Karpas-422 (cell line): ENCODE measurements at regions not wholly inside any gene's neighbourhood (a gene's known extent, or its start where the extent isn't known, plus 50 kb on each side); places are given as distances from the start of the nearest gene placed in this dataset.
"Not testable (repeated sequence)": the region's sequence is repeated elsewhere in the genome, so short reads cannot be mapped to it uniquely, and the experiment has no call there.

Experiments
- DNase-seq: peaks from one replicate; pipeline ENCODE4 v3.0.0-alpha.2; 2015
- H2AFZ ChIP-seq: fragments of 200-600 bp; sonication (generic); 2 replicates; pipeline ENCODE4 v1.6.1; 2014; ENCODE audit warnings: antibody characterized with exemption, low read length, mixed read lengths
- H3K27ac ChIP-seq: fragments of 200-600 bp; sonication (generic); 2 replicates; pipeline ENCODE4 v1.5.1; 2014; ENCODE audit warnings: mild to moderate bottlenecking, low read length, moderate library complexity
- H3K27me3 ChIP-seq: fragments of 200-600 bp; sonication (generic); 2 replicates; pipeline ENCODE4 v1.6.1; 2014; ENCODE audit warnings: low read length, mixed read lengths
- H3K36me3 ChIP-seq: fragments of 200-600 bp; sonication (generic); 2 replicates; pipeline ENCODE4 v1.6.1; 2014; ENCODE audit warnings: low read length, mixed read lengths; ENCODE audit not compliant: insufficient read depth
- H3K4me1 ChIP-seq: fragments of 200-600 bp; sonication (generic); 2 replicates; pipeline ENCODE4 v1.6.1; 2014; ENCODE audit warnings: mild to moderate bottlenecking, low read length, mixed read lengths
- H3K4me2 ChIP-seq: fragments of 200-600 bp; sonication (generic); 2 replicates; pipeline ENCODE4 v1.6.1; 2014; ENCODE audit warnings: low read length, low read depth, mild to moderate bottlenecking; ENCODE audit not compliant: poor library complexity, severe bottlenecking
- H3K4me3 ChIP-seq: fragments of 200-600 bp; sonication (generic); 2 replicates; pipeline ENCODE4 v1.5.1; 2014; ENCODE audit warnings: mild to moderate bottlenecking, antibody characterized with exemption, low read length, mixed read lengths
- H3K79me2 ChIP-seq: fragments of 200-600 bp; sonication (generic); 2 replicates; pipeline ENCODE4 v1.6.1; 2014; ENCODE audit warnings: mild to moderate bottlenecking, low read length, mixed read lengths
- H3K9ac ChIP-seq: fragments of 200-600 bp; sonication (generic); 2 replicates; pipeline ENCODE4 v1.6.0; 2014; ENCODE audit warnings: low read length
- H3K9me2 ChIP-seq: fragments of 200-600 bp; sonication (generic), shearing (Covaris generic); replicated peaks from 2 replicates; pipeline ENCODE4 v1.6.0; 2014; ENCODE audit warnings: mild to moderate bottlenecking, low read length, moderate library complexity; ENCODE audit not compliant: insufficient read depth
- H3K9me3 ChIP-seq: fragments of 300-700, 200-600 bp; sonication (generic); 2 replicates; pipeline ENCODE4 v1.6.1; 2014; ENCODE audit warnings: low read length, mixed read lengths
- H4K20me1 ChIP-seq: fragments of 200-600 bp; sonication (generic); 2 replicates; pipeline ENCODE4 v1.6.1; 2014; ENCODE audit warnings: mild to moderate bottlenecking, antibody characterized with exemption, low read length, low read depth; ENCODE audit not compliant: insufficient read depth

DNA sequence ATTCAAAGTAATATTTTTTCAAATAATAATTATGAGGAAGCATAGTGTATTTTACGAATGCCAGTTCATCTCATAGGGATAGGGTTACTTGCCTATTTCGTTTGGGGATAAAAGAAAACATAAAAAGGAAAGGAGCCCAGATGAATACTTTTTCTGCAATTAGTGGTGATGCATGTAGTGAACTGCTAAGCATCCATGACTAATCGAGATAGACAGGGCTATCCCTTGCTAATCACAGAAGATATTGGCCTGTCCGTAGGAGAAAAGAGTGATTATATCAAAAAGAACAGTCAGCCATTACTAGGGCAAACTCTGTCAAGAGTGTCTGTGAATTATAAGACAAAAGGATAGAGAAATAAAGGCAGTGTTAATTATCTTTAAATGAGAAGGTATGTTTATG lies 746.1 kb downstream of the C4orf33 start:
- Histone ChIP-seq H3K9ac (no peak overlapping the region), H3K36me3 (no peaks in the 10 kb centered on the region), H3K4me2 (no peak overlapping the region), H3K27ac (no peak overlapping the region), H3K9me3 (no peaks in the 10 kb centered on the region), H3K4me3 (no peak overlapping the region), H2AFZ (no peak overlapping the region), H4K20me1 (no peaks in the 10 kb centered on the region), H3K4me1 (no peaks in the 10 kb centered on the region), H3K79me2 (no peaks in the 10 kb centered on the region), H3K9me2 (no peaks in the 10 kb centered on the region), H3K27me3 (no peaks in the 10 kb centered on the region)
- no peak for DNase-seq

DNA sequence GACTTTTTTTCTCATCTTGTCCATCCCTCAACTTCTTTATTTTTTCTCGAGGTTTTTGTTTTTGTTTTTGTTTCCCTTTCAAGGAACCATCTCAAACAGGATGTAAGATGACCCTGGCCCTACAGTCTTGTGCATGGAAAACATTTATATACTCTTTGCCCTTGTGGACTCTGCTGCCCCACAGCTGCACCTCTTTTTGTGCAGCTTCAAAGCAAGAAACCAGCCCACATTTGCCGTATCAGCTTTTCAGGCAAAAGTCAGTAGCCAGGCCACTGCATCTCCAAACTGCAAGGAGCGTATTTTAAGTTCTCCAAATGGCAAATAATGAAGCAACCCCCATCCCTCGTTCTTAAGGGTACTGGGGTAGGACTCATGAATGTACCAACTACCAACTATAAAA lies 756.5 kb downstream of the C4orf33 start:
- H3K4me3 ChIP-seq = no peak overlapping the region
- H3K4me1 ChIP-seq = no peaks in the 10 kb centered on the region
- no peaks in the 10 kb centered on the region for H3K36me3 ChIP-seq
- DNase-seq = no peak
- H3K4me2 ChIP-seq = no peak overlapping the region
- no peak overlapping the region for H3K9ac ChIP-seq
- no peaks in the 10 kb centered on the region for H3K9me3 ChIP-seq
- H3K27ac ChIP-seq = no peak overlapping the region
- no peaks in the 10 kb centered on the region for H3K79me2 ChIP-seq
- H3K9me2 ChIP-seq = no peaks in the 10 kb centered on the region
- H4K20me1 ChIP-seq = no peaks in the 10 kb centered on the region
- no peak overlapping the region for H2AFZ ChIP-seq
- no peaks in the 10 kb centered on the region for H3K27me3 ChIP-seq

DNA sequence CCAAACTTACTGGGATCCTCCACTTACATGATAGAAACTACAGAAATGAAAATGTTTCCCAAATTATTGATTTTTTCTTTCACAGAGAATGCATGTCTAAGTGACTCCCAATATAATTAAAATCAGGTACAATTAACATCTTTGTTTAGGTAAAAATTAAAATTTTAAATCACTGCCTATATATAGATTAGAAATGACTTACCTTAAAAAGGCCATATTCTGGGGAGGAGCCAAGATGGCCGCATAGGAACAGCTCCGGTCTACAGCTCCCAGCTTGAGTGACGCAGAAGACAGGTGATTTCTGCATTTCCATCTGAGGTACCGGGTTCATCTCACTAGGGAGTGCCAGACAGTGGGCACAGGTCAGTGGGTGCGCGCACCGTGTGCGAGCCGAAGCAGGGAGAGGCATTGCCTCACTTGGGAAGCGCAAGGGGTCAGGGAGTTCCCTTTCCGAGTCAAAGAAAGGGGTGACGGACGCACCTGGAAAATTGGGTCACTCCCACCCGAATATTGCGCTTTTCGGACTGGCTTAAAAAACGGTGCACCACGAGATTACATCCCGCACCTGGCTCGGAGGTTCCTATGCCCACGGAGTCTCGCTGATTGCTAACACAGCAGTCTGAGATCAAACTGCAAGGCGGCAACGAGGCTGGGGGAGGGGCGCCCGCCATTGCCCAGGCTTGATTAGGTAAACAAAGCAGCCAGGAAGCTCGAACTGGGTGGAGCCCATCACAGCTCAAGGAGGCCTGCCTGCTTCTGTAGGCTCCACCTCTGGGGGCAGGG lies 757.9 kb downstream of the C4orf33 start:
- H3K9me2 ChIP-seq, H3K9me3 ChIP-seq, H3K4me1 ChIP-seq, H3K27ac ChIP-seq, H3K36me3 ChIP-seq, H2AFZ ChIP-seq, H4K20me1 ChIP-seq, H3K4me2 ChIP-seq, H3K4me3 ChIP-seq, H3K79me2 ChIP-seq, H3K9ac ChIP-seq, DNase-seq, H3K27me3 ChIP-seq: not testable (repeated sequence)

DNA sequence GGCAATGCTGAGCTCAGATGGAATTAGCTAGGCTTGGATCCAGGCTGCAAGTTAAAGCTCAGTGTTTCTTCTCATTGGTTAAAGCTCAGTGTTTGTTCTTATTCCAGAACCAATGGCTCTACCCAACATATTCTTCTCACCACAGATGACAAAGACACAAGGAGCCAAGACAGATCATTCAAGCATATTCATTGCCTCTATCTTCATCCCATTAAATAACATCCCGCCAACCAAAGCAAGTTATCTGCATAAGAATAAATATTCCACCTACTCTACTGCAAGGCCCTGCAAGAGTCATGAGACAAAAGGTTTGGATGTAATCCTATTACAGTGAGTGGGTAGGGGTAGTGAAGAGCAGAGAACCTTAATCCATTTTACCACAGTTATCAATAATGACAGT lies 766.5 kb downstream of the C4orf33 start:
- Histone ChIP-seq H3K9me3 (no peaks in the 10 kb centered on the region), H4K20me1 (no peaks in the 10 kb centered on the region), H3K36me3 (no peaks in the 10 kb centered on the region), H3K27ac (no peak overlapping the region), H3K4me3 (no peak overlapping the region), H3K4me1 (no peaks in the 10 kb centered on the region), H3K9ac (no peak overlapping the region), H3K4me2 (no peak overlapping the region), H3K9me2 (no peaks in the 10 kb centered on the region), H2AFZ (no peak overlapping the region), H3K79me2 (no peaks in the 10 kb centered on the region), H3K27me3 (no peaks in the 10 kb centered on the region)
- no peak for DNase-seq

DNA sequence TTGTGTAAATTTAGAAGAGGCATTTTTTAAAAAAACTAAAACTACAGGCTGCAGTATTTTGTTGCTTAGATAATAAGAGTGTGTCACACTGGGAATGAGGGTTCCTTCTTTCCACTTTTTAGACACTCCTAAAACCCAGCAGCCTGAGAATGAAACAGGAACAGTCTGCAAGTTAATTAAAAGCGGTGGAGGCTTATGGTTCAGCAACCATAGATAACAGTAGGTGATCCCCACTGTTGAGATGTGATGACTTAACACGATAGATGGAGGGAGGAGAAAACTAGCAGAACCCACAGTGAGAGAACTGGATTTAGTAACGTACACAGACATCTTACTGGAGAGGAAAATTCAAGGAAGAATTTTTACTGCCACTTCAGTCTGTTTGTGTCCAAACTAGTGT lies 767.3 kb downstream of the C4orf33 start:
- Histone ChIP-seq H3K9me3 (no peaks in the 10 kb centered on the region), H3K27me3 (no peaks in the 10 kb centered on the region), H3K4me3 (no peak overlapping the region), H3K9me2 (no peaks in the 10 kb centered on the region), H3K36me3 (no peaks in the 10 kb centered on the region), H2AFZ (no peak overlapping the region), H4K20me1 (no peaks in the 10 kb centered on the region), H3K4me1 (no peaks in the 10 kb centered on the region), H3K9ac (no peak overlapping the region), H3K4me2 (no peak overlapping the region), H3K79me2 (no peaks in the 10 kb centered on the region), H3K27ac (no peak overlapping the region)
- DNase-seq = no peak

DNA sequence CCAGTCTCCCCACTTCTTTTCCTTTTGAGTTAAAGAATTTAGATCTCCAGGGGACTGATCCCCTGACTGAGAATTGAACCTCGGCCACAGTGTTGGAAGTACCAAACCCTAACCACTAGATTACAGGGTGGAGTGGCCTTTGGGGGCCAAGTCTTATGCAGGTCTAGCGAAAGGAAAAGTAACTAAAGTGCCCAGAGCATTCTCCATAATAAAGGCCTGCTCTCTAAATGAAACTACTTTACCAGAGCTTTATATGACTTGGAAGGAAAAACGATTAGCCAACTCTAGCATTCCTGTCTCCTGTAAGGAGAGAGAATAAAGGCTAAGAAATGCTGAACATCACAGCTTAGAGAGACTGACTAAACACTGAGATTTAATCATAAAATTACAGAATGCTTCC lies 788.0 kb downstream of the C4orf33 start:
- H3K27ac ChIP-seq = no peak overlapping the region
- no peak overlapping the region for H3K4me3 ChIP-seq
- no peaks in the 10 kb centered on the region; the same call in none of the 2 replicates for H3K9me2 ChIP-seq
- no peaks in the 10 kb centered on the region for H3K36me3 ChIP-seq
- H3K9ac ChIP-seq = no peak overlapping the region
- no peak overlapping the region for H3K4me2 ChIP-seq
- no peaks in the 10 kb centered on the region for H4K20me1 ChIP-seq
- H3K4me1 ChIP-seq = no peaks in the 10 kb centered on the region
- H3K9me3 ChIP-seq = no peaks in the 10 kb centered on the region
- no peaks in the 10 kb centered on the region for H3K79me2 ChIP-seq
- peak; percentile 6 for DNase-seq
- H2AFZ ChIP-seq = no peak overlapping the region
- no peaks in the 10 kb centered on the region for H3K27me3 ChIP-seq

DNA sequence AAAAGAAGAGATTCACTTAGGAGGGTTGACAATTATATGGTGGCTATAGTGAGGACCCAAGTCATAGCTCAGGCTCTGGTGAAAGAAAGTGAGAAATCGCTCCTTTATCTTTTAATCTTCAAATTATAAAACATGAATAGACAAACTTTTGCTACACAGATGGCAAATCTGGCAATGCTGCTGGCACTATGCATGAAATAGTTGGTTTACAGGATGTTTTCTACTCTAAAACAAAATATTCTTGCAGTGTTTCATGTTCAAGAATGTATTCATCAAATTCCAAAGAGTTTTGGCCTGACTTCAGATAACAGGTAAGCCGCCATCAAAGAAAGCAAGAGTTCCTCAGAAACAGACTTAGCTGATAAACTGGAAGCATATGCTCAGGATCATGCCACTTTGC lies 801.2 kb downstream of the C4orf33 start:
- Histone ChIP-seq H3K27me3 (no peaks in the 10 kb centered on the region), H3K9me3 (no peaks in the 10 kb centered on the region), H3K4me2 (no peak overlapping the region), H3K9me2 (no peaks in the 10 kb centered on the region), H4K20me1 (no peaks in the 10 kb centered on the region), H3K4me3 (no peak overlapping the region), H3K27ac (no peak overlapping the region), H3K36me3 (no peaks in the 10 kb centered on the region), H2AFZ (no peak overlapping the region), H3K4me1 (no peaks in the 10 kb centered on the region), H3K79me2 (no peaks in the 10 kb centered on the region), H3K9ac (no peak overlapping the region)
- no peak for DNase-seq

DNA sequence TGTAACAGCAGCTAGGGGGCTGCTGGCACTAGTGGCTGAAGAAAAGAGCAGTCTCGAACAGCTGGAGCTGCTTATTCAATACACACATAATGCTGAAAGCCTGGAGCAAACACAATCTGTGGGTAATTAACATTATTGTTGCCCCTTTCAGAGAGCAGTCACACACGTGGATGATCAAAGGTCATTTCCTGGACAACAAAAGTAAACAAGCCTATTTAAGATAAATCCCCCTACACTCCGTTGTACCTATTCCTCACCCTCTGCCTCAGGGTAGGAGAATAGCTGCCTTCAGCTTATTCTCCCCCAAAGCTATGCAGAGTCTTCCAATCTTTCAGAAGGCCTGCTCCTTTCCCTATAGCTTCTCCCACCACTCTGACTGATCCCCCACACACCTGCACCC lies 803.9 kb downstream of the C4orf33 start:
- no peak overlapping the region for H3K27ac ChIP-seq
- no peak for DNase-seq
- H3K4me1 ChIP-seq = no peaks in the 10 kb centered on the region
- no peaks in the 10 kb centered on the region for H3K9me3 ChIP-seq
- H3K9me2 ChIP-seq = no peaks in the 10 kb centered on the region
- H3K4me2 ChIP-seq = no peak overlapping the region
- no peak overlapping the region for H3K4me3 ChIP-seq
- H3K36me3 ChIP-seq = no peaks in the 10 kb centered on the region
- H3K27me3 ChIP-seq = no peaks in the 10 kb centered on the region
- no peaks in the 10 kb centered on the region for H3K79me2 ChIP-seq
- no peaks in the 10 kb centered on the region for H4K20me1 ChIP-seq
- no peak overlapping the region for H3K9ac ChIP-seq
- no peak overlapping the region for H2AFZ ChIP-seq
